ENCODE measurements at regions not wholly inside any gene's neighbourhood (a gene's known extent, or its start where the extent isn't known, plus 50 kb on each side); places are given as distances from the start of the nearest gene placed in this dataset.

DNA sequence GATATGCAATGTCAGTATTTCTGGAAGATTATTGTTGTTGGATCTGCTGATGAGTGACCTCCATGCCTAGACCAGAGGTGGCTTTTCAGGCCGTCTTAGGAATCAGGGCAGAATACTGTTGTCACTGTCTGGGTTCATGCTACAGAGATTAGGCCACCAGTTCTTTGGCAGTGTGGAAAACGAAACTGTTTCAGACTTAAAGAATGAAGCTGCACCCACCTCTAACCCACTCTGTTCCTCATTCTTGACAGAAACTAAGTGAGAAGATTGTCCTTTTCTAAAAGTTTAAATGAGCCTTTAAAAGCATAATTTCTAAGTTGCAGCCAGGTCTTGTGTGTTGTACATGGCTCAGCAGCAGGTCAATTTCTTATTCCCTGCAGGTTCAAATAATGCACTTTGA is 444.3 kb downstream of the ENC1 start:
- no peak overlapping the region for H3K4me3 ChIP-seq
- no peaks in the 10 kb centered on the region for H3K9me3 ChIP-seq (ENCODE audit: low read depth)
- no peaks in the 10 kb centered on the region for H3K36me3 ChIP-seq
- no peaks in the 10 kb centered on the region for H3K27me3 ChIP-seq
- no peaks in the 10 kb centered on the region for H3K4me1 ChIP-seq (ENCODE audit: low read depth)
- no peak for DNase-seq (ENCODE audit: low read depth in 1 of 2, low spot score in 1 of 2)
- no peak overlapping the region for H3K27ac ChIP-seq
- TF ChIP-seq, protein P1, sequence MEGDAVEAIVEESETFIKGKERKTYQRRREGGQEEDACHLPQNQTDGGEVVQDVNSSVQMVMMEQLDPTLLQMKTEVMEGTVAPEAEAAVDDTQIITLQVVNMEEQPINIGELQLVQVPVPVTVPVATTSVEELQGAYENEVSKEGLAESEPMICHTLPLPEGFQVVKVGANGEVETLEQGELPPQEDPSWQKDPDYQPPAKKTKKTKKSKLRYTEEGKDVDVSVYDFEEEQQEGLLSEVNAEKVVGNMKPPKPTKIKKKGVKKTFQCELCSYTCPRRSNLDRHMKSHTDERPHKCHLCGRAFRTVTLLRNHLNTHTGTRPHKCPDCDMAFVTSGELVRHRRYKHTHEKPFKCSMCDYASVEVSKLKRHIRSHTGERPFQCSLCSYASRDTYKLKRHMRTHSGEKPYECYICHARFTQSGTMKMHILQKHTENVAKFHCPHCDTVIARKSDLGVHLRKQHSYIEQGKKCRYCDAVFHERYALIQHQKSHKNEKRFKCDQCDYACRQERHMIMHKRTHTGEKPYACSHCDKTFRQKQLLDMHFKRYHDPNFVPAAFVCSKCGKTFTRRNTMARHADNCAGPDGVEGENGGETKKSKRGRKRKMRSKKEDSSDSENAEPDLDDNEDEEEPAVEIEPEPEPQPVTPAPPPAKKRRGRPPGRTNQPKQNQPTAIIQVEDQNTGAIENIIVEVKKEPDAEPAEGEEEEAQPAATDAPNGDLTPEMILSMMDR (IDR thresholded peaks at IDR 0.05; ENCODE audit: low read depth, low read length), result no peak

DNA sequence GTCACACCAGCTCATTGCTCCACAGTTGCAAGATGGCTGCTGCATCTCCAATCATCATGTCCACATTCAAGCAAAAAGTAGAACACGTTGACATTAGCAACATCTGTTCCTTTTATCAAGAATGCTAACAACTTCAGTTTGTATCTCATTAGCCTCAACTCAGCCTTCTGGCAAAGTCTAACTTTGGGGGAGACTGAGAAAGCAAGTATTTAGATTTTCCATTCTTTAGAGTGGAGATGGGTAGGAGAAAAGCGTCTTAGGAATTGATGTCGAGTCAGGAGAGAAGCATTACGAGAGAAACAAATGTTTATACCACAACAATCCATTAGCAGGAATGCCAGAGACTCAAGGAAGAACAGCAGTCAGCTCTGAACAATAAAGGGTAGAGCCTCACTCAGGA is 446.3 kb downstream of the ENC1 start:
- DNase-seq (ENCODE audit: low read depth in 1 of 2, low spot score in 1 of 2), result no peak
- H3K4me3 ChIP-seq, result no peak overlapping the region
- no peaks in the 10 kb centered on the region for H3K9me3 ChIP-seq (ENCODE audit: low read depth)
- H3K27ac ChIP-seq, result no peak overlapping the region
- H3K27me3 ChIP-seq, result no peaks in the 10 kb centered on the region
- no peaks in the 10 kb centered on the region for H3K36me3 ChIP-seq
- H3K4me1 ChIP-seq (ENCODE audit: low read depth), result no peaks in the 10 kb centered on the region
- TF ChIP-seq, protein P1 (IDR thresholded peaks at IDR 0.05; ENCODE audit: low read depth, low read length), result no peak

DNA sequence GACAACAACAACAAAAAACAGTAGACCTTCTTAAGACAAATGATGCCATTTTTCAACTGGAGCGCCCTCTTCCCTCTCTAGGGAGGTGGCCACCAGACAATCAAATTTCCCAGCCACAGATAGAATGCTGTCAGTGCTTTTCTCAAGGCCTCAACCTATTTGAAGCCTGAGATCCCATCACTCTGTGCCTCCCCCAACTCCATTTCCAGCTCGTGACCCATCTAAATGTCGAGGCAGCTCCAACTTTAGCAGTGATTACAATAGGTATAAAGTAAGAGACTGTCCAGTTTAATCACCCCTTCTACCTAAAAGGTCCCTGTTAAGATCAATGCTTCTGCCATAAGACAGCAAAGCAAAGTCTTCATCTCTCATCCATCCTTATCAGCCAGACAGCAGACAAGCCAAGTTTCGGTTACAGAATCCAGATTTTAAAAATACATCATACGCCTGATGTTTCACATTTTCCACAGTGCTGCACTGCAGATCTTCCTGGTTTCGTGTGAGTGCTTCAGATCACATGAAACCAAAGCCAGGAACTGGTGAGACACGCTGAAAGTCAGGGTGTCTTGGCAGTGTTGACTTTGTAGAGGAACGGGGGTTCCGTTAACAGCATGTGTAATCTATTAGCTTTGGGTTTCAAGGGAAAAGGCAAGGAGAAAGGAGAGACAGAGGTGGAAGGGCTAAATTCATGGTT is 447.8 kb downstream of the ENC1 start:
- Histone ChIP-seq H3K36me3 (no peaks in the 10 kb centered on the region), H3K4me3 (no peak overlapping the region), H3K9me3 (ENCODE audit: low read depth) (no peaks in the 10 kb centered on the region), H3K27me3 (no peaks in the 10 kb centered on the region), H3K27ac (no peak overlapping the region), H3K4me1 (ENCODE audit: low read depth) (no peaks in the 10 kb centered on the region)
- TF ChIP-seq, protein P1 (IDR thresholded peaks at IDR 0.05; ENCODE audit: low read depth, low read length), result no peak
- DNase-seq (ENCODE audit: low read depth in 1 of 2, low spot score in 1 of 2), result peak in 1 of 2 donors; percentile 54

DNA sequence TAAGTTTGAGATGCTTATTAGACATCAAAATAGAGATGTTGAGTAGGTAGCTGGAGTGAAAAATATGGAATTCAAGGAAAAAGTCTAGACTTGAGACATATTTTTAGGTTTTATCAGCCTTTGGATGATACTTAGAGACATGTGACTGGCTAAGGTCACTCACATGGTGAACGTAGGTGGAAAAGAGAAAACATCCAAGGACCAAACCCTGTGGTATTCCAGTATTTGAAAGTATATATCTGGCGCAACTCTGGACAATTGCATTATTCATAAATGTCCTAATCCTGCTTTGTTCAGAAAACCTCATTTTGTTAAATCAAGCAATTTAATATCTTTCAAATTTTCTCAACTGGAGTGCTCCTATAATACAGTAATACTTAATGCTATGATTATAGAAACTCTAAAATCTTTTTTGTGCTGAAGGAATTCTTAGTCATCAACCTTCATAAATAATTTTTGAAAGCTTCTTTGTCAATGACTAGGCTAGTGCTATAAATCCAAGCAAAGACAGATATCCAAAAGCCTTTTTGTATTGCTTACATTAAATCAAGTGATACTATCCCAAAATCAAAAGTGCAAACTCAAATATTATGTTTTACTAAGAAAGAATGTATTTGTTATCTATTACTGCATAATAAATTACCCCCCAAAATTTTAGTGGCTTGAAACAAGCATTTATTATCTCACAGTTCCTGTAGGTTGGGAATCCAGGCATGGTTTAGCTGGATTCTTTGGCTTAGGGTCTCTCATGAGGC is 452.0 kb downstream of the ENC1 start:
- DNase-seq (ENCODE audit: low read depth in 1 of 2, low spot score in 1 of 2), result no peak
- no peaks in the 10 kb centered on the region for H3K36me3 ChIP-seq
- no peaks in the 10 kb centered on the region for H3K4me1 ChIP-seq (ENCODE audit: low read depth)
- TF ChIP-seq, protein P1 (IDR thresholded peaks at IDR 0.05; ENCODE audit: low read depth, low read length), result no peak
- H3K27me3 ChIP-seq, result no peaks in the 10 kb centered on the region
- H3K4me3 ChIP-seq, result no peak overlapping the region
- no peaks in the 10 kb centered on the region for H3K9me3 ChIP-seq (ENCODE audit: low read depth)
- H3K27ac ChIP-seq, result no peak overlapping the region

DNA sequence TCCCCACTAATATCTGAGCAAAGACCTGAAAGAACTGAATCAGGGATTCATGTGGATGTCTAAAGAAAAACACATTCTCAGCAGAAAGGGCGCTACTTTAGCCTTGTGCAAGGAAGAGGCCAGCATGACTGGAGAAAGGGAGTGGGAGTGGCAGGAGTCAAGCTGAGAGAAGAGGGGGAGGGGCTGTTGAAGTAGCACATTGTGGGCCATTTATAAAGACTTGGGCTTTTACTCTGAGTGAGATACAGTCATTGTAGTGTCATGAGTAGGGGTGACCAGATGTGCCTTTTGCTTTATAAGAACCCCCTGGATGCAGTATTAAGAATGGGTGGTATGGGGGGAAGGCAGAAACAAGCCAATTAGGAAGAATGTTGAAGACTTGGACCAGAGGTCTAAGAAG is 452.8 kb downstream of the ENC1 start:
- no peak for DNase-seq (ENCODE audit: low read depth in 1 of 2, low spot score in 1 of 2)
- no peaks in the 10 kb centered on the region for H3K4me1 ChIP-seq (ENCODE audit: low read depth)
- no peaks in the 10 kb centered on the region for H3K9me3 ChIP-seq (ENCODE audit: low read depth)
- H3K27me3 ChIP-seq, result no peaks in the 10 kb centered on the region
- TF ChIP-seq, protein P1 (IDR thresholded peaks at IDR 0.05; ENCODE audit: low read depth, low read length), result no peak
- no peaks in the 10 kb centered on the region for H3K36me3 ChIP-seq
- no peak overlapping the region for H3K4me3 ChIP-seq
- H3K27ac ChIP-seq, result no peak overlapping the region

All from cardiac muscle cell (in vitro differentiated cells and primary cell).